ENCODE measurements at regions not wholly inside any gene's neighbourhood (a gene's known extent, or its start where the extent isn't known, plus 50 kb on each side); places are given as distances from the start of the nearest gene placed in this dataset.

DNA sequence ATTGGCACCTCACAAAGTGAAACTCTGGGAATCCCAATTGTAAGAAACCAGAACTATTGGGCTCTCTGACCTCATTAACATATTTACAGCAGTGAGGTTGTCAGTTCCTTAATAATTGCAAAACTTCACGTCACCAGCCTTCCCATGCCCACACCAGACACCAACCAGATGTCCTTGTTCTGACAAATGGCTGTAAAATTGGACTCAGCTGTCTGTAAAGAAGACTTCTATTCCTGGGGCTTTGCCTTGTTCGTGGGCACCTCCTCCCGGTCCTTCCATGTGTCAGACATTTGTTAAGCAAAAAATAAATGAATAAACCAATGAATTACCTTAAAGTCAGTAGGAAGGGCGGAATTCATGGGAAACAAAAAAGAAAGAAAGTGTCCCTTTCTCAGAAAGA is 284.3 kb upstream of the CDH11 start:
- TF ChIP-seq, protein P1, sequence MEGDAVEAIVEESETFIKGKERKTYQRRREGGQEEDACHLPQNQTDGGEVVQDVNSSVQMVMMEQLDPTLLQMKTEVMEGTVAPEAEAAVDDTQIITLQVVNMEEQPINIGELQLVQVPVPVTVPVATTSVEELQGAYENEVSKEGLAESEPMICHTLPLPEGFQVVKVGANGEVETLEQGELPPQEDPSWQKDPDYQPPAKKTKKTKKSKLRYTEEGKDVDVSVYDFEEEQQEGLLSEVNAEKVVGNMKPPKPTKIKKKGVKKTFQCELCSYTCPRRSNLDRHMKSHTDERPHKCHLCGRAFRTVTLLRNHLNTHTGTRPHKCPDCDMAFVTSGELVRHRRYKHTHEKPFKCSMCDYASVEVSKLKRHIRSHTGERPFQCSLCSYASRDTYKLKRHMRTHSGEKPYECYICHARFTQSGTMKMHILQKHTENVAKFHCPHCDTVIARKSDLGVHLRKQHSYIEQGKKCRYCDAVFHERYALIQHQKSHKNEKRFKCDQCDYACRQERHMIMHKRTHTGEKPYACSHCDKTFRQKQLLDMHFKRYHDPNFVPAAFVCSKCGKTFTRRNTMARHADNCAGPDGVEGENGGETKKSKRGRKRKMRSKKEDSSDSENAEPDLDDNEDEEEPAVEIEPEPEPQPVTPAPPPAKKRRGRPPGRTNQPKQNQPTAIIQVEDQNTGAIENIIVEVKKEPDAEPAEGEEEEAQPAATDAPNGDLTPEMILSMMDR (IDR thresholded peaks at IDR 0.05; ENCODE audit: low read depth, low read length) = no peak
- H3K4me3 ChIP-seq (ENCODE audit: low read depth, low read length) = no peak overlapping the region

DNA sequence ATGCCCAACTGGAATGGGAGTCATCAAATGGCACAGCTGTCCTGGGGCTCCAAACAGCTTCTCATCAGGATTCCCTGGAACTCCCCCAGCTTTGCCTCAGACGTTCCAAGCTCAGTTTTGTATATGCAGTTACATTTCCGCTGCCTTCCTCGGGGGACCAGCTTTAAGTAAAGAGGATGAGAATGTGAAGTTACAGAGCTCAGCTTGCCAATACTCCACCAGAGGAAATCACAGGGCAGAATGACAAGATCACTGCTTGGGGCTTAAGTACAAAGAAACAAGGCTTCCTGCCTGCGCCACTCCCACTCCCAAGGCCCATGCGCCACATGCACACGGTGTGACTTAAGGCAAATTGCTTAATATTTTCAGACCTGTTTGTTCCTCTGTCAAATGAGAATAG is 272.4 kb upstream of the CDH11 start:
- H3K4me3 ChIP-seq (ENCODE audit: low read depth, low read length) = no peak overlapping the region
- TF ChIP-seq, protein P1 (IDR thresholded peaks at IDR 0.05; ENCODE audit: low read depth, low read length) = no peak

DNA sequence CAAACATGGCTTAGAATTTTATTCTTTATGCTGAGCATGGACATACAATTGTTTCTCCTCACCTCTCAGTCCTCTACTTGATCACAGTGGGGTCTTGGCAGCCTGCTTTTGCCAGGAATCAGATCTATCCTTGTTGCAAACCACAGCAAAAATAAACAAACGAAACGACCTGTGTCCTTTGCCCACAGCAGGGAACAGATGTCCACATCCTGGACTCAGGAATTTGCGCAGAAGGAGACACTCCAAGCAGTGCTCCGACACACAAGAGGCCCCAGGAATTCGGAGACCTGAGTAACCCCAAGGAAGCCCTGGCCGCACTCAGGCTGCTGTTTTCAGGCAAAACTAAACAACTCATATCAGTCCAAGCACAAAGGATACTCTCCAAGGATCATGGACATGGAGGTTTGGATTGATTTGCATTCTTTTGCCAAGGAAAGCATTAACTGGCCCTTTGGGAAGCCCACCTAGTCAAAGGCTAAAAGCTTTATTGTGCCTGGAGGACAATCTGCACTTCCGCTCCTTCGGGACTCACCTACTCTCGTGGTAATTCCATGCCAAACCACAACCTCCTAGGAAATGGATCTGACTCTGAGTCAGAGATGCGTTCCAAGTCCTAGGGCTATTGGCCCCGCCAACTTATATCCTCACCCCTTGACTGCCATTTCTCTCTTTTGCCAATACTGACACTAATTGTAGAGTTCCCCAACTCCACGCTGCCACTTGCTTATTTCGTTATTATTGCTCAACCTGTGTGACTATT is 271.1 kb upstream of the CDH11 start:
- H3K4me3 ChIP-seq (ENCODE audit: low read depth, low read length) = no peak overlapping the region
- TF ChIP-seq, protein P1 (IDR thresholded peaks at IDR 0.05; ENCODE audit: low read depth, low read length) = no peak

DNA sequence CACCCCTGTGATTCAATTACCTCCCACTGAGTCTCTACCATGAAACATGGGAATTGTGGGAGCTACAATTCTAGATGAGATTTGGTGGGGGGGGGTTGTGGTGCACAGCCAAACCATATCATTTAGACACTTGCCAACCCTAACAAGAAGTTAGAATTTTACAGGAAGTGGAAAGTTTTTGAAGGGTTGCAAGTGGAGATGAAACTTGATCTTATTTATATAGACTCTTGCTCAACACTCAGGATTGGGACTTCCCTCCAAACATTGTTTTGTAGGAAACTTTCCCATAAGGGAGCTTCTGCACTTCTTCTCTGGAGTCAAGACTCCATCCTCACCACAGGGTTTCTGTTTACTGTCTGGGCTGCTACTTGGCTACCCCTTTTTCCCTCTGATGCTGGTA is 266.7 kb upstream of the CDH11 start:
- no peak overlapping the region for H3K4me3 ChIP-seq (ENCODE audit: low read depth, low read length)
- TF ChIP-seq, protein P1 (IDR thresholded peaks at IDR 0.05; ENCODE audit: low read depth, low read length) = no peak

DNA sequence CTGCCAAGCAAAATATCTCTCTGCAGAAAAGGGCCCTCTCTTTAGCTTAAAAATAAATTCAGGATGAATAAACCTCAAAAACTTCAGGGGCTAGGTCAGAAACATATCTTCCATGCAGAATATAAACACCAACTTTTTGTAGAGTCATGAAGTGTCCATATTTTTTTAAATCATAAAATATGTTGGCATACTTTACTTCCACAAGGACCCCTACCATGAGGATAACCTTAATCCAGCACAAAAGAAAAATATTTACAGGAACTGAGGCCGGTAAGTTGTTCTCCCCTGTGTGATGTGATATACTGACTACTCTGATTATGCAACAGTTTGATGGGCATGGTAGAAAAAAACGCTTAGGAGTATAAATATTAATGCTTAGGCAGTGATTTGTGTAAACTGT is 264.8 kb upstream of the CDH11 start:
- H3K4me3 ChIP-seq (ENCODE audit: low read depth, low read length) = no peak overlapping the region
- TF ChIP-seq, protein P1 (IDR thresholded peaks at IDR 0.05; ENCODE audit: low read depth, low read length) = no peak

DNA sequence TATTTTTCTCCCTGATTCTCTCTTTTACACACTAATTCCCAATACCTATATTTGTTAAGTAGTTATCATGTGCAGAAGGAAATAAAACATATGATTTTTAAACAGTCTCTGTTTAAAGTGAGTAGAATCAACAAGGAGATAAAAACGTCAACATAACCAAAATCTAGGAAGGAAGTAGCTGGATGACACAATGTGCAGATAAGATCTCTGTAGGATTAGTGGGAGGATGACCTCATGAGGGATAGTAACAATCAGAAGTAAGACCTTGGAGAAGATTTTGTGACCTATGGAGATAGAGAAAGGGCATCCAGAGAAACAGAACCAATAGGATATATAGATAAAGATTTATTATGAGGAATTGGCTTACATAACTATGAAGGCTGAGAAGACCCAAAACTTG is 262.6 kb upstream of the CDH11 start:
- no peak overlapping the region for H3K4me3 ChIP-seq (ENCODE audit: low read depth, low read length)
- TF ChIP-seq, protein P1 (IDR thresholded peaks at IDR 0.05; ENCODE audit: low read depth, low read length) = no peak

DNA sequence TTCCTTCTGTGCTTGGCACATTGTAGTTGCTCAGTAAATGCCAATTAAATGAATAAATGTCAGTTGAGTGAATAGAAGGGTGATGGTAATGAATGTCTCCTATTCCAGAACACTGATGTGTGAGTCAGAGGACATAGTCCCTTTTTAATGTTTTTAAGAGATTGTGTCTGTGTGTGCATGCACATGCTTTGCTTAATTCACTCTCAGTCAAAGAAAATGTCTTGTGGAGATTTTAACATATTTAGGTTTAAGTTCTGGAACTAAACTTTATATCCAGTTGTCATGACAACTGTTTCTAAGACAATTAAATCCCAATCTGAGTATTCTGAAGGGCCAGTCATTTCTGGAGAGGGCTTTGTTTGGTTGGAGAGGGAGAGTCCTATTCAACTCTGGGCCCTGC is 255.3 kb upstream of the CDH11 start:
- TF ChIP-seq, protein P1 (IDR thresholded peaks at IDR 0.05; ENCODE audit: low read depth, low read length) = no peak
- H3K4me3 ChIP-seq (ENCODE audit: low read depth, low read length) = no peak overlapping the region
